GM21825 (cell line): ENCODE measurements at regions not wholly inside any gene's neighbourhood (a gene's known extent, or its start where the extent isn't known, plus 50 kb on each side); places are given as distances from the start of the nearest gene placed in this dataset.
A peak's percentile ranks its signal among the peaks of the same experiment; 100 is the strongest.
"Not testable (repeated sequence)": the region's sequence is repeated elsewhere in the genome, so short reads cannot be mapped to it uniquely, and the experiment has no call there.

Source experiments
- ATAC-seq: cut with Tn5 transposase; IDR thresholded peaks from one replicate; pipeline ENCODE4 v1.9.1; 2021; ENCODE audit warnings: mild to moderate bottlenecking, moderate library complexity; ENCODE audit not compliant: unreplicated experiment

- no peak for ATAC-seq
Measured at GRCh38 chr5:96321345-96321744, 111.7 kb downstream of the PCSK1 start.

- no peak for ATAC-seq
Measured at GRCh38 chr5:96320797-96321196, 112.3 kb downstream of the PCSK1 start.

GRCh38 chr5:96319981-96320739 is 112.9 kb downstream of the PCSK1 start:
- ATAC-seq = not testable (repeated sequence)

- ATAC-seq = no peak
Measured at GRCh38 chr5:96318569-96319110, 114.4 kb downstream of the PCSK1 start.

GRCh38 chr5:96317945-96318344 is 115.1 kb downstream of the PCSK1 start:
- ATAC-seq = no peak

GRCh38 chr5:96316487-96316886 is 116.6 kb downstream of the PCSK1 start:
- no peak for ATAC-seq

GRCh38 chr5:96316017-96316416 is 117.0 kb downstream of the PCSK1 start:
- ATAC-seq = no peak

GRCh38 chr5:96315431-96315830 is 117.6 kb downstream of the PCSK1 start:
- peak; percentile 49 for ATAC-seq

- no peak for ATAC-seq
Measured at GRCh38 chr5:96312383-96312782, 120.7 kb downstream of the PCSK1 start.

- ATAC-seq = not testable (repeated sequence)
Measured at GRCh38 chr5:96307047-96307446, 126.0 kb downstream of the PCSK1 start.

GRCh38 chr5:96302174-96302738 is 130.8 kb downstream of the PCSK1 start:
- no peak for ATAC-seq

GRCh38 chr5:96300976-96301375 is 132.1 kb downstream of the PCSK1 start:
- no peak for ATAC-seq

GRCh38 chr5:96297867-96298266 is 135.2 kb downstream of the PCSK1 start:
- ATAC-seq = no peak

- no peak for ATAC-seq
Measured at GRCh38 chr5:96297290-96297689, 135.8 kb downstream of the PCSK1 start.

GRCh38 chr5:96294884-96295202 is 138.2 kb downstream of the PCSK1 start:
- no peak for ATAC-seq

GRCh38 chr5:96293966-96294883 is 138.8 kb downstream of the PCSK1 start:
- no peak for ATAC-seq

- no peak for ATAC-seq
Measured at GRCh38 chr5:96292582-96293247, 140.3 kb downstream of the PCSK1 start.

GRCh38 chr5:96289287-96289686 is 143.8 kb downstream of the PCSK1 start:
- ATAC-seq = not testable (repeated sequence)

GRCh38 chr5:96288845-96289185 is 144.2 kb downstream of the PCSK1 start:
- no peak for ATAC-seq

- ATAC-seq = no peak
Measured at GRCh38 chr5:96288166-96288844, 144.7 kb downstream of the PCSK1 start.
